Gastroesophageal sphincter (tissue), 4 donors: ENCODE measurements at regions not wholly inside any gene's neighbourhood (a gene's known extent, or its start where the extent isn't known, plus 50 kb on each side); places are given as distances from the start of the nearest gene placed in this dataset.

Experiments
- ATAC-seq: fragments of 150-250 bp; one replicate; pipeline ENCODE4 v1.9.1; 2016; ENCODE audit warnings: mild to moderate bottlenecking, moderate library complexity
- H3K27ac ChIP-seq, 4 donors: fragments of 200-600 bp; sonication (generic) in 3 of 4; 1 replicate in 3 of 4; 2 replicates in 1 of 4; pipeline ENCODE4 v1.5.1; 2016 to 2019
- H3K27me3 ChIP-seq: fragments of 200-600 bp; sonication (generic); one replicate; pipeline ENCODE4 v1.5.1; 2019
- H3K36me3 ChIP-seq, 2 donors: fragments of 200-600 bp; sonication (generic); one replicate each; pipeline ENCODE4 v1.5.1; 2019; ENCODE audit warnings: control low read depth in 1 of 2
- H3K4me1 ChIP-seq, 3 donors: fragments of 200-600 bp; sonication (generic); 1 replicate in 2 of 3; 2 replicates in 1 of 3; pipeline ENCODE4 v1.5.1; 2016 to 2019; ENCODE audit warnings: control low read depth in 2 of 3
- H3K4me3 ChIP-seq, 2 donors: fragments of 200-600 bp; sonication (generic); one replicate each; pipeline ENCODE4 v1.5.1; 2019; ENCODE audit warnings: mild to moderate bottlenecking in 1 of 2, moderate library complexity in 1 of 2
- H3K9me3 ChIP-seq, 3 donors: fragments of 200-600 bp; sonication (generic); one replicate each; pipeline ENCODE4 v1.5.1; 2017 to 2019; ENCODE audit warnings: control low read depth in 2 of 3
- CTCF ChIP-seq, 4 experiments: fragments of 200-600 bp in 2 of 4; fragments of 450-650 bp in 2 of 4; sonication (generic) in 1 of 4; IDR thresholded peaks; one replicate each; pipeline ENCODE4 v1.5.1; 2017 to 2019; ENCODE audit warnings: antibody characterized with exemption in 4 of 4, mild to moderate bottlenecking in 2 of 4, moderate library complexity in 2 of 4
- EP300 ChIP-seq: sonication (generic); formaldehyde crosslinking; IDR thresholded peaks from one replicate; pipeline ENCODE4 v1.6.1; 2017; ENCODE audit warnings: antibody characterized with exemption, mild to moderate bottlenecking
- POLR2A ChIP-seq, 2 donors: fragments of 450-650 bp; IDR thresholded peaks; one replicate each; pipeline ENCODE4 v1.6.1; 2017; ENCODE audit warnings: antibody characterized with exemption in 2 of 2, mild to moderate bottlenecking in 2 of 2, moderate library complexity in 1 of 2
- POLR2AphosphoS5 ChIP-seq: sonication (generic); formaldehyde crosslinking; IDR thresholded peaks from one replicate; pipeline ENCODE4 v1.6.1; 2017; ENCODE audit warnings: antibody characterized with exemption
- WGBS, 2 donors: methylation state at CpG; one replicate each; pipeline ENCODE4 v1.1.5; 2018; ENCODE audit warnings: low coverage in 1 of 2; 5-methylcytosine and 5-hydroxymethylcytosine counted together

- Histone ChIP-seq H3K4me1 (no peaks in the 10 kb centered on the region), H3K4me3 (no peak overlapping the region), H3K27me3 (peaks cover 11% of the 10 kb centered on the region), H3K9me3 (no peaks in the 10 kb centered on the region), H3K27ac (no peak overlapping the region), H3K36me3 (no peaks in the 10 kb centered on the region)
- WGBS, 2 donors: 80 to 90% methylated on average over 7 to 8 of the region's 9 CpGs
- ATAC-seq: no peak
- no peak for TF ChIP-seq POLR2AphosphoS5
- TF ChIP-seq CTCF (IDR thresholded peaks at IDR 0.05): no peak
- TF ChIP-seq EP300: no peak
- TF ChIP-seq POLR2A (IDR thresholded peaks at IDR 0.05): no peak
These were observed 116.9 kb downstream of the EVX1 start for GRCh38 chr7:27359181-27360125.

DNA sequence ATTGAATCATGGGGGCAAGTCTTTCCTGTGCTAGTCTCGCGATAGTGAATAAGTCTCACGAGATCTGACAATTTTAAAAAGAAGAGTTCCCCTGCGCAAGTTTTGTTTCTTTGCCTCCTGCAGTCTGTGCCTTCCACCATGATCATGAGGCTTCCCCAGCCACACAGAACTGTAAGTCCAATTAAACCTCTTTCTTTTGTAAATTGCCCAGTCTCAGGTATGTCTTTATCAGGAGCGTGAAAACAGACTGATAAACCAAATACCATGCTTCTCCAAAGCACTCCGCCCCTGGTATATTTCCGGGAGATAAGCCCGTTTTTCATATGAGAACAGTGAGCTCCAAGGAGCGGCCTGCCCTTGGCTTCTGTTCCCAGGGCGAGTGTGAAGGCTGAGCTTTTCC lies 118.9 kb downstream of the EVX1 start:
- 80 to 86% methylated on average over 2 to 9 of the region's 10 CpGs for WGBS, 2 donors
- no peak overlapping the region for H3K4me3 ChIP-seq
- ATAC-seq: no peak

GRCh38 chr7:27362026-27362425 lies 119.4 kb downstream of the EVX1 start:
- TF ChIP-seq POLR2A (IDR thresholded peaks at IDR 0.05): no peak
- no peak for TF ChIP-seq POLR2AphosphoS5
- TF ChIP-seq EP300: no peak
- no peak for TF ChIP-seq CTCF (IDR thresholded peaks at IDR 0.05)
- ATAC-seq: no peak
- H3K27ac ChIP-seq: no peak overlapping the region
- no peak overlapping the region for H3K4me3 ChIP-seq
- H3K9me3 ChIP-seq: no peaks in the 10 kb centered on the region
- WGBS, 2 donors: 84 to 87% methylated on average over 4 of the region's 4 CpGs
- no peaks in the 10 kb centered on the region for H3K36me3 ChIP-seq
- H3K4me1 ChIP-seq: peaks cover 0 to 9% (median 4%) of the 10 kb centered on the region in 3 donors
- peaks cover 11% of the 10 kb centered on the region for H3K27me3 ChIP-seq

More for the DNA sequence above, 118.9 kb downstream of the EVX1 start:
- TF ChIP-seq POLR2A (IDR thresholded peaks at IDR 0.05) (no peak), CTCF (IDR thresholded peaks at IDR 0.05) (no peak), POLR2AphosphoS5 (no peak), EP300 (no peak)
- H3K27me3 ChIP-seq: peaks cover 11% of the 10 kb centered on the region
- H3K36me3 ChIP-seq: no peaks in the 10 kb centered on the region
- H3K9me3 ChIP-seq: no peaks in the 10 kb centered on the region
- H3K27ac ChIP-seq: no peak overlapping the region
- peaks cover 0 to 9% (median 4%) of the 10 kb centered on the region in 3 donors for H3K4me1 ChIP-seq

DNA sequence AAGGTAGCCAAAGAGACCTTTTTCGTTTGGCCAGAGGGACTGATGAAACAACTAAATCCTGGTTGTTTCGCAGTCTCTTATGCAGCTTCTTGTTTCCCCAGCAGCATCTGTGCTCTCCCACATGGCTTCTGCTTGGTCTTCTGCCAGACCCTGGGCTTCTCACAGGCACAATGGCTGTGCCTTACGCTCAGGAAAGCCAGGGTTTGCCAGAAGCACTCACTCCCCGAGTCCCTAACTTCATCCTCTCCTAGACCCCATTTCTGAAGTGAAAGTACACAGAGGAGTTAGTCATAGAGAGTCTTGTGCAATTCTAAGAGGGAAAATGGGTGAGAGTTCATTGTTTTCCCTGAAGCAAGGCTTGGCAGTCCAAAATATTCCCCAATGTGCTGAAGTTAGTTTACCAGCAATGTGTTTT lies 121.7 kb downstream of the EVX1 start:
- TF ChIP-seq POLR2AphosphoS5: peak; percentile 79
- TF ChIP-seq EP300: no peak
- peak overlapping the region in 3 of 4 donors; percentile 67 to 79 (median 75) for H3K27ac ChIP-seq
- no peaks in the 10 kb centered on the region for H3K36me3 ChIP-seq
- H3K9me3 ChIP-seq: no peaks in the 10 kb centered on the region
- 70 to 88% methylated on average over 1 to 2 of the region's 4 CpGs for WGBS, 2 donors
- peak; percentile 92 for ATAC-seq
- H3K4me1 ChIP-seq: peaks cover 0 to 9% (median 4%) of the 10 kb centered on the region in 3 donors
- no peak overlapping the region for H3K4me3 ChIP-seq
- H3K27me3 ChIP-seq: no peaks in the 10 kb centered on the region

DNA sequence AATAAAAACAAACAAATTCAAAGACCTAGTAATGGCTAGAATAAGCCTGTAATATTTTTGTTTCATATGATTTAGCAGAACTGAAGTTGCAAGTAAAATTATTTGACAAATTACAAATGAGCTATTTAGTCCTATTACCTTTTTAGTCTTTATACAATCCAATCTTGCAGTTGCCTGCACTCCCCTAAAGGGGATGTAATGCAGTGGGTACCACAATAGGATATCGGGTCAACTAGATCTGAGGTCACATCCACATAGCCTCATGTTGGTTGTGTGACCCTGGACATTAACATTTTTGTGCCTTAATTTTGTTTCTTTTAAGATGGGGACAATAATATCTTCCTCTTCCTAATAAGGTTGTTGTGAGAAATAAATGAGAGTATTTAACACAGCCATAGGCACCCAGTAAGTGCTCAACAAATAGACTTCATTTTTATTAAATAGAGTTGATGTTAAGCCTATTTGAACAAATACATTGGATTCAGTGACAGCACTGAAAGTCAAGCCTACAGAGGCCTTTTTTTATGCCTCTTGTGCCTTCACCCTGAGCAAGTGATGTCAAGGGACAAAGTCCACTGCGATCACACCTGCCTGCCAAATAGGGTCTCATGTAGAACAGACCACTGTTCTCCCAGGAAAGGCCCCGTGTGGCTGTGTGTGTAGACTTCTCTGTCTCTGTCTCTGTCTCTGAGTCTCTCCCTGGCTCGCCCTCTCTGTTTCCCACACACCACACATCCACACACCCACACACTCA lies 124.8 kb downstream of the EVX1 start:
- WGBS, 2 donors: 85 to 92% methylated on average over 1 to 4 of the region's 4 CpGs
- H3K27ac ChIP-seq: no peak overlapping the region
- no peaks in the 10 kb centered on the region for H3K27me3 ChIP-seq
- TF ChIP-seq POLR2AphosphoS5 (no peak), POLR2A (IDR thresholded peaks at IDR 0.05) (no peak), EP300 (no peak), CTCF (IDR thresholded peaks at IDR 0.05) (no peak)
- H3K4me3 ChIP-seq: no peak overlapping the region
- peaks cover 0 to 9% (median 4%) of the 10 kb centered on the region in 3 donors for H3K4me1 ChIP-seq
- no peak for ATAC-seq
- no peaks in the 10 kb centered on the region for H3K36me3 ChIP-seq
- no peaks in the 10 kb centered on the region for H3K9me3 ChIP-seq
